H1 (cell line): ENCODE measurements at regions not wholly inside any gene's neighbourhood (a gene's known extent, or its start where the extent isn't known, plus 50 kb on each side); places are given as distances from the start of the nearest gene placed in this dataset.

Source experiments
- CTCF ChIA-PET: fragments of 300-600 bp; sonication (Branson Sonifier 250); formaldehyde crosslinking; loops from one replicate; lab custom pipeline; 2021; ENCODE audit not compliant: partially characterized antibody; lab: Charles Lee
- POLR2A ChIA-PET: fragments of 300-600 bp; sonication (Branson Sonifier 250); formaldehyde crosslinking; loops from one replicate; lab custom pipeline; 2021; ENCODE audit warnings: inconsistent platforms; ENCODE audit not compliant: partially characterized antibody; lab: Charles Lee
- DNase-seq, 2 experiments: peaks; one replicate each; pipeline versions ENCODE4 v3.0.0 to v3.0.0-alpha.2; 2010 to 2022; ENCODE audit warnings: low spot score in 2 of 2, low read depth in 1 of 2, mixed read lengths in 1 of 2
- FAIRE-seq: peaks from 2 replicates; lab custom pipeline; 2011; peaks lifted over from hg19 to GRCh38; lab: Jason Lieb, UNC
- H2AFZ ChIP-seq: 2 replicates; pipeline ENCODE4 v1.8.1; 2012; ENCODE audit warnings: low read length, inconsistent platforms
- H2AK5ac ChIP-seq: 2 replicates; pipeline ENCODE4 v1.6.1; 2013; ENCODE audit warnings: low read depth, low read length
- H2BK120ac ChIP-seq: replicated peaks from 2 replicates; pipeline ENCODE3; 2013; ENCODE audit warnings: low read depth, low read length, inconsistent platforms
- H2BK12ac ChIP-seq: 2 replicates; pipeline ENCODE4 v1.6.1; 2013; ENCODE audit warnings: low read depth, low read length
- H2BK15ac ChIP-seq: 2 replicates; pipeline ENCODE4 v1.6.1; 2013; ENCODE audit warnings: low read length
- H2BK20ac ChIP-seq: 2 replicates; pipeline ENCODE4 v1.6.1; 2013; ENCODE audit warnings: low read length
- H2BK5ac ChIP-seq: 2 replicates; pipeline ENCODE4 v1.6.1; 2013; ENCODE audit warnings: low read depth, low read length
- H3K14ac ChIP-seq: 2 replicates; pipeline ENCODE4 v1.6.1; 2013; ENCODE audit warnings: inconsistent platforms; ENCODE audit not compliant: insufficient read length
- H3K18ac ChIP-seq: 2 replicates; pipeline ENCODE4 v1.6.1; 2013; ENCODE audit warnings: low read length; ENCODE audit errors: extremely low read depth
- H3K23ac ChIP-seq: 2 replicates; pipeline ENCODE4 v1.6.1; 2013; ENCODE audit warnings: inconsistent platforms; ENCODE audit not compliant: insufficient read length
- H3K23me2 ChIP-seq: 2 replicates; pipeline ENCODE4 v1.6.1; 2013; ENCODE audit warnings: low read depth, low read length
- H3K27ac ChIP-seq: 2 replicates; pipeline ENCODE4 v1.6.1; 2011; ENCODE audit warnings: low read depth, low read length, inconsistent platforms
- H3K27me3 ChIP-seq, 4 experiments: replicated peaks in 1 of 4; 1 replicate in 1 of 4; 2 replicates in 3 of 4; pipeline versions ENCODE4 v1.6.1 to v1.8.1; 2011 to 2013; ENCODE audit warnings: low read length in 3 of 4, mild to moderate bottlenecking in 3 of 4, inconsistent platforms in 2 of 4, mixed read lengths in 2 of 4, moderate library complexity in 1 of 4; ENCODE audit not compliant: control insufficient read depth in 3 of 4, insufficient read depth in 3 of 4; ENCODE audit errors: extremely low read depth in 1 of 4
- H3K36me3 ChIP-seq, 4 experiments: 2 replicates each; pipeline versions ENCODE4 v1.6.1 to v1.8.1; 2011 to 2013; ENCODE audit warnings: mild to moderate bottlenecking in 4 of 4, low read length in 3 of 4, moderate library complexity in 2 of 4, control low read depth in 1 of 4, inconsistent platforms in 1 of 4; ENCODE audit not compliant: insufficient read depth in 4 of 4, control insufficient read depth in 2 of 4
- H3K4ac ChIP-seq: replicated peaks from 2 replicates; pipeline ENCODE3; 2013; ENCODE audit warnings: low read length, low read depth, mixed read lengths, inconsistent platforms; ENCODE audit not compliant: insufficient read length
- H3K4me1 ChIP-seq, 4 experiments: replicated peaks in 1 of 4; 1 replicate in 1 of 4; 2 replicates in 3 of 4; pipeline versions ENCODE4 v1.6.1 to v1.8.1; 2011 to 2013; ENCODE audit warnings: low read length in 3 of 4, inconsistent platforms in 2 of 4, mixed read lengths in 1 of 4; ENCODE audit not compliant: insufficient read depth in 4 of 4, control insufficient read depth in 3 of 4
- H3K4me2 ChIP-seq, 2 experiments: 2 replicates each; pipeline versions ENCODE4 v1.6.1 to v1.8.1; 2011 to 2013; ENCODE audit warnings: low read depth in 2 of 2, low read length in 2 of 2, control low read depth in 1 of 2, inconsistent platforms in 1 of 2, mild to moderate bottlenecking in 1 of 2; ENCODE audit not compliant: insufficient read depth in 1 of 2
- H3K4me3 ChIP-seq, 4 experiments: fragments of 200-600, 300-600 bp in 1 of 4; sonication (generic), shearing (Covaris generic), sonication (Bioruptor Twin) in 1 of 4; 2 replicates each; pipeline versions ENCODE4 v1.5.1 to v1.8.1; 2011 to 2016; ENCODE audit warnings: low read length in 4 of 4, low read depth in 3 of 4, control low read depth in 2 of 4, inconsistent platforms in 2 of 4, mild to moderate bottlenecking in 2 of 4, mixed read lengths in 1 of 4, moderate library complexity in 1 of 4; ENCODE audit not compliant: insufficient read depth in 2 of 4; ENCODE audit errors: extremely low read depth in 1 of 4
- H3K56ac ChIP-seq: replicated peaks from 2 replicates; pipeline ENCODE3; 2013; ENCODE audit warnings: low read depth, mild to moderate bottlenecking, mixed read lengths, low read length, inconsistent platforms; ENCODE audit not compliant: insufficient read length
- H3K79me1 ChIP-seq: 2 replicates; pipeline ENCODE4 v1.6.1; 2013; ENCODE audit warnings: low read depth, low read length, control low read depth
- H3K79me2 ChIP-seq, 2 experiments: 2 replicates each; pipeline versions ENCODE4 v1.6.1 to v1.8.1; 2012 to 2013; ENCODE audit warnings: low read length in 2 of 2, mild to moderate bottlenecking in 2 of 2, inconsistent platforms in 1 of 2; ENCODE audit not compliant: insufficient read depth in 2 of 2, control insufficient read depth in 1 of 2
- H3K9ac ChIP-seq, 4 experiments: replicated peaks in 1 of 4; 1 replicate in 1 of 4; 2 replicates in 3 of 4; pipeline versions ENCODE4 v1.6.1 to v1.8.1; 2011 to 2013; ENCODE audit warnings: low read depth in 3 of 4, low read length in 3 of 4, control low read depth in 2 of 4, mild to moderate bottlenecking in 2 of 4, moderate library complexity in 2 of 4, inconsistent platforms in 1 of 4; ENCODE audit errors: extremely low read depth in 1 of 4
- H3K9me3 ChIP-seq, 2 experiments: 2 replicates each; pipeline versions ENCODE4 v1.6.1 to v1.8.1; 2012 to 2013; ENCODE audit warnings: mild to moderate bottlenecking in 2 of 2, moderate library complexity in 2 of 2, control low read depth in 1 of 2, inconsistent platforms in 1 of 2, low read depth in 1 of 2, low read length in 1 of 2, mixed read lengths in 1 of 2; ENCODE audit not compliant: insufficient read depth in 2 of 2
- H4K20me1 ChIP-seq, 2 experiments: replicated peaks in 1 of 2; 2 replicates each; pipeline versions ENCODE3 to v1.8.1; 2011 to 2013; ENCODE audit warnings: inconsistent platforms in 2 of 2, low read length in 2 of 2, mild to moderate bottlenecking in 1 of 2; ENCODE audit not compliant: insufficient read depth in 2 of 2, control insufficient read depth in 1 of 2
- H4K5ac ChIP-seq: 2 replicates; pipeline ENCODE4 v1.6.1; 2013; ENCODE audit warnings: low read length, low read depth, mixed read lengths, inconsistent platforms; ENCODE audit not compliant: insufficient read length
- H4K8ac ChIP-seq: 2 replicates; pipeline ENCODE4 v1.8.0; 2013; ENCODE audit warnings: mild to moderate bottlenecking, moderate library complexity, low read length, inconsistent platforms; ENCODE audit not compliant: insufficient read depth; ENCODE audit errors: extremely low read depth
- H4K91ac ChIP-seq: replicated peaks from 2 replicates; pipeline ENCODE3; 2013; ENCODE audit warnings: low read length, mixed read lengths, inconsistent platforms; ENCODE audit not compliant: insufficient read length
- ASH2L ChIP-seq: fragments of 200-600, 300-600 bp; sonication (generic); IDR thresholded peaks from one replicate; pipeline ENCODE4 v1.7.1; 2017; ENCODE audit warnings: low read length
- CBX5 ChIP-seq: fragments of 300-800, 300-1000 bp; sonication (generic); IDR thresholded peaks from 2 replicates; pipeline ENCODE4 v1.7.1; 2016; ENCODE audit warnings: antibody characterized with exemption, low read length, low read depth
- CREB1 ChIP-seq: IDR thresholded peaks from 2 replicates; pipeline ENCODE4 v1.6.1; 2012; ENCODE audit warnings: inconsistent platforms
- CTBP2 ChIP-seq: IDR thresholded peaks from 2 replicates; pipeline ENCODE4 v1.7.0; 2011; ENCODE audit warnings: borderline replicate concordance, mild to moderate bottlenecking, moderate library complexity, mixed read lengths, low read length; ENCODE audit not compliant: insufficient read depth, insufficient read length
- HDAC6 ChIP-seq: IDR thresholded peaks from one replicate; pipeline ENCODE4 v1.7.1; 2012; ENCODE audit warnings: low read depth, mild to moderate bottlenecking, inconsistent platforms, low read length, moderate library complexity
- KDM4A ChIP-seq: IDR thresholded peaks from one replicate; pipeline ENCODE4 v1.7.1; 2012; ENCODE audit warnings: low read depth, mild to moderate bottlenecking, moderate library complexity, low read length, inconsistent platforms; ENCODE audit not compliant: severe bottlenecking
- MAX ChIP-seq: IDR thresholded peaks from 2 replicates; pipeline ENCODE4 v1.6.1; 2012; ENCODE audit warnings: inconsistent platforms
- PHF8 ChIP-seq: fragments of 200-600 bp; sonication (generic); conservative IDR thresholded peaks from 2 replicates; pipeline ENCODE4 v1.7.1; 2012; ENCODE audit warnings: low read depth, mild to moderate bottlenecking, inconsistent platforms, low read length, moderate library complexity
- POLR2A ChIP-seq, 2 experiments: IDR thresholded peaks; 1 replicate in 1 of 2; 2 replicates in 1 of 2; pipeline ENCODE4 v1.6.1; 2011; ENCODE audit warnings: low read depth in 2 of 2, low read length in 2 of 2, mild to moderate bottlenecking in 2 of 2; ENCODE audit errors: control extremely low read depth in 1 of 2
- POLR2AphosphoS5 ChIP-seq: IDR thresholded peaks from 2 replicates; pipeline ENCODE4 v1.6.1; 2011; ENCODE audit warnings: low read depth, low read length
- POU5F1 ChIP-seq: IDR thresholded peaks from 2 replicates; pipeline ENCODE4 v1.6.1; 2011; ENCODE audit warnings: low read depth, mild to moderate bottlenecking, low read length, moderate library complexity
- RNF2 ChIP-seq: fragments of 200-900, 300-1000 bp; sonication (generic); IDR thresholded peaks from 2 replicates; pipeline ENCODE4 v1.7.1; 2016; ENCODE audit warnings: borderline replicate concordance, low read depth, mild to moderate bottlenecking, antibody characterized with exemption, low read length; ENCODE audit not compliant: poor library complexity, severe bottlenecking; ENCODE audit errors: missing control alignments
- SIN3A ChIP-seq, 2 experiments: IDR thresholded peaks in 1 of 2; conservative IDR thresholded peaks in 1 of 2; 2 replicates each; pipeline ENCODE4 v1.6.1; 2011 to 2012; ENCODE audit warnings: low read length in 2 of 2, improper control_type of control experiment in 1 of 2, low read depth in 1 of 2, mild to moderate bottlenecking in 1 of 2
- TBP ChIP-seq: IDR thresholded peaks from 2 replicates; pipeline ENCODE4 v1.6.1; 2011; ENCODE audit warnings: low read depth, low read length, improper control_type of control experiment
- WGBS, 2 experiments: shearing (Covaris generic) in 1 of 2; methylation state at CpG; one replicate each; pipeline versions ENCODE4 v1.1.6 to v1.1.7; 2013 to 2015; ENCODE audit warnings: low lambda C conversion rate in 2 of 2, mixed read lengths in 2 of 2, inconsistent platforms in 1 of 2, low coverage in 1 of 2, missing lambda C conversion rate in 1 of 2; ENCODE audit not compliant: insufficient replicate concordance in 2 of 2, insufficient coverage in 1 of 2, insufficient read length in 1 of 2; ENCODE audit errors: extremely low coverage in 1 of 2, missing lambda C conversion rate in 1 of 2; 5-methylcytosine and 5-hydroxymethylcytosine counted together

GRCh38 chr16:6967796-6968320, 364.8 kb upstream of the RBFOX1 start:
- no peak overlapping the region for H3K18ac ChIP-seq
- no peak overlapping the region for H3K56ac ChIP-seq
- no peak overlapping the region for H4K5ac ChIP-seq
- no peak overlapping the region for H3K14ac ChIP-seq
- no peak overlapping the region for H3K23ac ChIP-seq
- no peak overlapping the region for H2BK15ac ChIP-seq
- no peak overlapping the region for H2BK12ac ChIP-seq
- DNase-seq (no peak), FAIRE-seq (no peak)
- no peak overlapping the region for H2BK20ac ChIP-seq
- no peak overlapping the region for H4K8ac ChIP-seq
- POLR2A ChIA-PET: no interaction called here
- no peak overlapping the region for H2BK5ac ChIP-seq
- no peak overlapping the region for H3K4me3 ChIP-seq
- CTCF ChIA-PET: interaction anchor here (0.6 to 1.3 kb wide), 4 partner anchors 13 to 283 kb away, joined by 3 to 4 read pairs (median 3); no protein-coding TSS in a partner anchor
- no peak overlapping the region for H2AK5ac ChIP-seq
- no peak overlapping the region for H3K4me2 ChIP-seq
- H3K27ac ChIP-seq: no peak overlapping the region
- H3K4me1 ChIP-seq: peaks cover 0 to 2% (median 0%) of the 10 kb centered on the region in 4 experiments; a peak in 1 of 7 replicates
- peaks cover 2% of the 10 kb centered on the region; the same call in 1 of the 2 replicates for H3K23me2 ChIP-seq
- no peak overlapping the region for H2BK120ac ChIP-seq
- no peak overlapping the region for H3K4ac ChIP-seq
- no peaks in the 10 kb centered on the region for H3K9me3 ChIP-seq
- no peak overlapping the region for H3K9ac ChIP-seq
- no peaks in the 10 kb centered on the region for H3K79me2 ChIP-seq
- 81% methylated on average over 10 of the region's 10 CpGs; no CpG with 5 or more reads in 1 of the 2 experiments for WGBS, 2 experiments
- H4K20me1 ChIP-seq: no peaks in the 10 kb centered on the region
- no peaks in the 10 kb centered on the region for H3K36me3 ChIP-seq
- H2AFZ ChIP-seq: no peak overlapping the region
- H3K79me1 ChIP-seq: no peaks in the 10 kb centered on the region
- H4K91ac ChIP-seq: no peak overlapping the region
- H3K27me3 ChIP-seq: no peaks in the 10 kb centered on the region
- no peak for TF ChIP-seq POLR2A (IDR thresholded peaks at IDR 0.05; ENCODE audit: control extremely low read depth in 1 of 2, low read depth in 2 of 2, low read length in 2 of 2)
- no peak for TF ChIP-seq RNF2
- TF ChIP-seq PHF8: no peak
- no peak for TF ChIP-seq POU5F1
- no peak for TF ChIP-seq CREB1
- no peak for TF ChIP-seq CBX5
- TF ChIP-seq SIN3A (conservative IDR thresholded peaks at IDR 0.05 in 1 of 2, IDR thresholded peaks at IDR 0.05 in 1 of 2; ENCODE audit: low read depth in 1 of 2, low read length in 2 of 2): no peak
- no peak for TF ChIP-seq HDAC6
- TF ChIP-seq POLR2AphosphoS5: no peak
- no peak for TF ChIP-seq TBP
- TF ChIP-seq ASH2L: no peak
- no peak for TF ChIP-seq CTBP2
- no peak for TF ChIP-seq KDM4A
- no peak for TF ChIP-seq MAX
